Lower leg skin (tissue), 3 donors: ENCODE measurements at regions not wholly inside any gene's neighbourhood (a gene's known extent, or its start where the extent isn't known, plus 50 kb on each side); places are given as distances from the start of the nearest gene placed in this dataset.

Experiments used
- CTCF ChIP-seq, 3 donors: fragments of 450-650 bp; IDR thresholded peaks; one replicate each; pipeline ENCODE4 v1.5.1; 2016; ENCODE audit warnings: antibody characterized with exemption in 3 of 3, mild to moderate bottlenecking in 3 of 3, moderate library complexity in 2 of 3
- POLR2A ChIP-seq, 2 donors: fragments of 450-650 bp; IDR thresholded peaks; one replicate each; pipeline ENCODE4 v1.6.1; 2016 to 2017; ENCODE audit warnings: antibody characterized with exemption in 2 of 2, mild to moderate bottlenecking in 1 of 2, moderate library complexity in 1 of 2

GRCh38 chr2:239770246-239770639 lies 254.9 kb downstream of the NDUFA10 start:
- no peak for TF ChIP-seq CTCF (IDR thresholded peaks at IDR 0.05)
- TF ChIP-seq POLR2A (IDR thresholded peaks at IDR 0.05), result no peak
